ENCODE measurements at regions not wholly inside any gene's neighbourhood (a gene's known extent, or its start where the extent isn't known, plus 50 kb on each side); places are given as distances from the start of the nearest gene placed in this dataset.
"Not testable (repeated sequence)": the region's sequence is repeated elsewhere in the genome, so short reads cannot be mapped to it uniquely, and the experiment has no call there.

DNA sequence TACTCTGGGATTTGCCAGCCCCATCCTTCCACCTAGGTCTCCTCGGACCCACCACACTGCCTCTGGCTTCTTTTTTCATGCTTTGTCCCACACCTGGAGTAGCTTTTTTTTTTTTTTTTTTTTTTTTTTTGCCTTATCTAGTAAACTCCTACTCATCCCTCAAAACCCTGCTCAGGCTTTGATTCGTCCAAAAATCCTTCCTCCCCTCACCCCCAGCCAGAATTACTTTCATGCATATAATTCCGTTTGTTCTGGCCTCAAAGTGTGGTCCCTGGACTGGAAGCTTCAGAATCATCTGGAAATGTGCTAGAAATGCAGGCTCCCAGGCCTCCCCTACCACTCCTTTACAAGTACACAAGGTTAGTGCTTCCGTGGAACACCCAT lies 320.1 kb downstream of the PTTG2 start:
- no peak for DNase-seq

GRCh38 chr4:38281371-38282071 lies 321.3 kb downstream of the PTTG2 start:
- DNase-seq, result no peak

DNA sequence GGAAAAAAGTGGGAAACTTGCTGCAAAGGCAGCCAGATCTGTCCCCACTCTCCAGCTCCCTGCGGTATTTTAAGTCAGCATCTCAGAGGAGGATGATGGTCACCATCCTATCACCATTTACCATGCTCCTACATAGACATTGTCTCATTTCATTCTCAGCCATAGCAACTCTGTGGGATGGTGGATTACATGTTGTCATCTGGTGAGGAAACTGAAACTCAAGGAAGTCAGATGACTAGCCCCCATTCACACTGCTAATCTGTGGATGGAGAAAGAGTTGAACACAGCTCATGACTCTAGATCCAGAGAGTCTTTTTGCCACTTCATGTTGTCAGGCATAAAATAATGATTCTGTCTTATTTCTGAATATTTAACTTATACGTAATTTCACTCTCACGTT lies 323.5 kb downstream of the PTTG2 start:
- no peak for DNase-seq

GRCh38 chr4:38284294-38285030 lies 324.3 kb downstream of the PTTG2 start:
- no peak for DNase-seq

GRCh38 chr4:38287101-38287851 lies 327.1 kb downstream of the PTTG2 start:
- no peak for DNase-seq

GRCh38 chr4:38289553-38289952 lies 329.4 kb downstream of the PTTG2 start:
- DNase-seq, result no peak

DNA sequence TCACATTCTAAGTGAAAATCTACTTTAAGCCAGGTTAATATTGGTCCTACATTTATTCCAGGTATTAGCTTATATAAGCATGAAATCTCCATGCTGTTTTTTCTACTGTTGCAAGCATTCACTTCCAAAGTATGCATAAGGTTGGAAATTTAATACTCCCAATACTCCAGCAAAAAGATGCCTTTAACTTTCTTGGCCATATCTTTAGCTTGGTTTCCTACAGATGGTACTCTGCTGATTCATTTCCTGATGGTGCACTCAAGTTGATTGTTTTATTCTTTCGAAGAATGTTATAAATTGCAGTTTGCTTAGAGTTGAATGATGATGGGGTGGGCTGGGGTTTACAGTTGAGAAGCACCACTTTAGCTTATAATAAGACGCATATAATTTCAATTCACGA lies 330.2 kb downstream of the PTTG2 start:
- no peak for DNase-seq

- no peak for DNase-seq
Observed at GRCh38 chr4:38290914-38291313, 330.7 kb downstream of the PTTG2 start.

- no peak for DNase-seq
Observed at GRCh38 chr4:38292529-38292928, 332.3 kb downstream of the PTTG2 start.

- DNase-seq, result no peak
Observed at GRCh38 chr4:38294238-38294637, 334.0 kb downstream of the PTTG2 start.

DNA sequence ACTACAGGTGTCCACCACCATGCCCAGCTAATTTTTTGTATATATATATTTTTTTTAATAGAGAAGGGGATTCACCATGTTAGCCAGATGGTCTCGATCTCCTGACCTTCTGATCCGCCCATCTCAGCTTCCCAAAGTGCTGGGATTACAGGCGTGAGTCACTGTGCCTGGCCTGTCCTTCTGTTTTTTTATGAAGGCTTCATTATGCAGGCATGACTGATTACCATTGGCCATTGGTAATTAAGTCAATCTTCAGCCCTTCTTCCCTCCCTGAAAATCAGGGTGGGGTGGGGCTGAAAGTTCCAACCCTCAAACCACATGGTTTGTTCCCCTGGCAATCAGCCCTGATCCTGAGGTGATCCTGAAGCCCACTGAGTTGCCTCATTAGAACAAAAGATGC lies 336.9 kb downstream of the PTTG2 start:
- no peak for DNase-seq

GRCh38 chr4:38298868-38299713 lies 338.9 kb downstream of the PTTG2 start:
- DNase-seq, result no peak

DNA sequence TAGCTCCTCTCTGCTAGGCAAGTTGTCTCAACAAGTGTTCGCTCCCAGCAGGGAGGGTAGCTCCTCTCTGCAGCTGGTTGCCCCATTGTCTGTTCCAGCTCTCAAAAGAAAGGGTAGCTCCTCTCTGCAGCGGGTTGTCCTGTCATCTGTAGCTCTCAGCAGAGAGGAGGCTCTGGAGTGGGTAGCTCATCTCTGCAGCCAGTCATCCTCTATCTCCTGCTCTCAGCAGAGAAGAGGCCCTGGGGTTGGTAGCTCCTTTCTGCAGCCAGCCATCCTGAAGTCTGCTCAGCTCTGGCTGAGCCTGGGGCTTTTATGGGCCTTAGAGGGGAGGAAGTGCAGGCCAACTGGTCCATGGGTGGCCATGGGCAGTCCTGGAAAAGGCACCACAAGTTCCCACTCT lies 342.7 kb downstream of the PTTG2 start:
- no peak for DNase-seq

- DNase-seq, result not testable (repeated sequence)
Observed at GRCh38 chr4:38304460-38304859, 344.3 kb downstream of the PTTG2 start.

DNA sequence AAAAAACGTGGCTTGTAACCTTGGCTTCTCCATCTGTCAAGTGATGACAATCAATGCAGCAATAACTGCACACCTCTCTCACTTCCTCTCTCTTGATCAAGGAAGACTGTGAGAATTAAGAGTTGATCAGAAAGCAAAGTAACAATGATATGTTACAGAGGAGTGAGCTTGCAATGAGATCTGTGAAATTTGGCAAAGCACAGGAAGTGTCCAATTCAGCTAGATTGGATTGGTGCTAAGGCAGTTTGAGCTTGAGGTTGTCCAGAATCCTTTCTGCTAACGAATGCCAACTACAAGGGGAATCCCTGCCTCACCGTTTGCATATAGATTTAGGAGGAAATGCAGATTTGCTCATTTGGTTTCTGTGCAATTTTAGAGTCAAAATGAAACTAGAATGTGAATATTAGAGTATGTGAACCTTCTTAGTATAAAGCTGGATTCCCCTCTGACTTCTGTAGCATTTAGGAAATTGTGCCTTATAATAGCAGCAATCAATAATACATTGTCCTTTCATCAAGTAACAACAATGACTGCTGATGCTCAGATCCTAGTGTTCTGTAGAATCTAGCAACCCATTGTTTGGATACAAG lies 346.4 kb downstream of the PTTG2 start:
- DNase-seq, result peak in 1 of 2 experiments; percentile 46

DNA sequence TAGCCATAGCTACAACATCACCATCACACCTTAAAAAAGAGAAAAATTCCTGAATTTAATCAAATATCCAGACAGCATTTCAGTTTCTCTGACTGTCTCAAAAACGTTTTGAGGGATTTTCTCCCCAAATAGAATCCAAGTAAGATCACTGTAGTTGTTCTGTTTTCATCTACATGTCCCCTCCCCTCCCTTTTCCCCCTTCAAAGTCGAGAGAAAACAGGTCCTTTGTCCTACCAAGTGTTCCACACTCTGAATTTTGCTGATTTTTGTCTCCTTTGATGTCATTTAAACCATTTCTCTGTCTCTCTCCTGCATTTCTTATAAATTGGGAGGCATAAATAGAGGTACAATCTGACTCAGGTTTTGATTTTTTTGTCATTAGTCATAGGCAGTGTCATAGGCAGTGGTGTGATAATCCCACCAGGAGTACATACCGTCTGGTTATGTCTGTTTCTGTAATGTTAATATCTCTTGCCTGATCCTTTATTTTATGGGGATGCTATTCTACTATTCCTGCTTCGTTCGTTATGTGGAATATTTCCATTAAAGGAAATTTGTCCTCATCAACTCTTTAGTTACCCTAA lies 348.6 kb downstream of the PTTG2 start:
- no peak for DNase-seq

GRCh38 chr4:38309471-38309870 lies 349.3 kb downstream of the PTTG2 start:
- no peak for DNase-seq

DNA sequence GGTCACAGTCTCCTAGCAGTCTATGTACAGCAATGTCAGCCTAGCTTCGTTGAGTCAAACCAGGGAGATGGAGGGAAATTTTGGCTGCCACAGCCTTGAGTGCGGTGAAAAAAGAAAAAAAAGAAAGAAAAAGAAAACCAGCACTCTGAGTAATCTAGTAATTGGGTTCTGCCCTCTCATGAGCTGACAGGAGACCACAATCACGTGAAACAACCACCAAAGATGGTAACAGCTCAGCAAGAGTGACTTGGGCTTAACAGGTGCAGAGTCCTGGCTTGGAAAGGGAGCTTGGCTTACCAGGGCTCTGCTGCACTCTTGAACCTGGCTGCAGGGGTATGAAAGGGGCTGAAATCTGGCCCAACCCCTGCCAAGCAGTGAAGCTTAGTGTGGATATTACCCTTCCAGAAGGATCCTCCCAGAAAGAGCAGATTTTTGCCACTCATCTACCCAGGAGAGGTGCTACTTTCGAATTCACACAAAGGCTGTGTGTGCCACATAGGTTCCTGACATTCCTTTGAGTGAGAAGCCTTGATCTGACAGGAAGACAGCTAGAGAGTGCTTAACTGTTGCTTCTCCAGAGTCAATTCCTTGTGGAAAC lies 350.3 kb downstream of the PTTG2 start:
- peak; percentile 72 to 76 for DNase-seq

- DNase-seq, result no peak
Observed at GRCh38 chr4:38311495-38312126, 351.4 kb downstream of the PTTG2 start.

DNA sequence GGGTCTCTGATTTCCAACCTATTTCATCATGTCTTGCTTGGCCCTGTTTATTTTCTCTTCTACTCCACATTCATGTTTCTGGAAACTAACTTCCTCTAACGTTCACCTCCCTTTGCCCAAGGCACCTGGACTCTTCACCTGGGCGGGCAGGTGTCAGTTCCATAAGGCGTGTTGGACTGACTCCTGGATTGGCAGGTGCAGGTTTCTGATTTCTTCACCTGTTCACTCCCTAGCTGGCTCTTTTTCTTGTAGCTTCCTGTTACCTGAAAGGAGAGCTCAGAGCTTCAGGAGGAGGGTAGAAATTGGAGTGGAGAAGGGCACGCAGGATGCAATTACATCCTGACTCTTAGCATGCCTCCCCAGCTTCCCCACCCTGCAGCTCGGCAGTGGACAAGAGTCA lies 350.8 kb upstream of the KLF3 start:
- DNase-seq, result no peak

DNA sequence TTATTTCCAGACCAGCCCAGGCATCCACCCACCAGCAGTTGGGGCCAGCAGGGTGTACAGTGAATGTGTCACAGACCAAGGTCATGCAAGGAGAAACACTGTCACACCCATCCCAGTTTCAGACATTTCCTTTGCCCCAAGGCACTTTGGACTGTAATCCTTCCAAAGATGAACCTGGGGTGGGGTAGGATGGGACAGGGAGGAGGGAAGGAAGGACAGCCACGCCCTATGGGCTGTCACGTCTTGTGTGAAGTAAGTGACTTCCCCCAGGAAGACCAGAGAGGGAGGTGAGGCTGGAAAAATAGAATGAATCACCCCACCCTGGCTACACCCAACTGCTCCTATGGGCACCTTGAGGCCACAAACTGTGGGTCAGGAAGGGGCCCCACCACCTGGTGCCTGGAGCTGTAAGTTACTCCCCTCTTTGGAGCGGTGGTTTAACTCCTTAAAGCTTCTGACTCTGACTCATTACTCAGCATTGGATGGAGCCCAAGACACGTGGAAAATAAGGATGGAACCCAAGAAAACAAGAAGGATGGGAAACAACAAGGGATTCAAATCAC lies 349.9 kb upstream of the KLF3 start:
- DNase-seq, result no peak

Data from activated T-cell treated with anti-CD3 and anti-CD28 coated beads, Interleukin-2, amount 50 U/mL, for 48 hours (primary cell).